H1 (cell line): ENCODE measurements at regions not wholly inside any gene's neighbourhood (a gene's known extent, or its start where the extent isn't known, plus 50 kb on each side); places are given as distances from the start of the nearest gene placed in this dataset.

Experiments used
- CTCF ChIA-PET: fragments of 300-600 bp; sonication (Branson Sonifier 250); formaldehyde crosslinking; loops from one replicate; lab custom pipeline; 2021; ENCODE audit not compliant: partially characterized antibody; lab: Charles Lee
- POLR2A ChIA-PET: fragments of 300-600 bp; sonication (Branson Sonifier 250); formaldehyde crosslinking; loops from one replicate; lab custom pipeline; 2021; ENCODE audit warnings: inconsistent platforms; ENCODE audit not compliant: partially characterized antibody; lab: Charles Lee
- DNase-seq, 2 experiments: peaks; one replicate each; pipeline versions ENCODE4 v3.0.0 to v3.0.0-alpha.2; 2010 to 2022; ENCODE audit warnings: low spot score in 2 of 2, low read depth in 1 of 2, mixed read lengths in 1 of 2
- FAIRE-seq: peaks from 2 replicates; lab custom pipeline; 2011; peaks lifted over from hg19 to GRCh38; lab: Jason Lieb, UNC
- H2AFZ ChIP-seq: 2 replicates; pipeline ENCODE4 v1.8.1; 2012; ENCODE audit warnings: low read length, inconsistent platforms
- H2AK5ac ChIP-seq: 2 replicates; pipeline ENCODE4 v1.6.1; 2013; ENCODE audit warnings: low read depth, low read length
- H2BK120ac ChIP-seq: replicated peaks from 2 replicates; pipeline ENCODE3; 2013; ENCODE audit warnings: low read depth, low read length, inconsistent platforms
- H2BK12ac ChIP-seq: 2 replicates; pipeline ENCODE4 v1.6.1; 2013; ENCODE audit warnings: low read depth, low read length
- H2BK15ac ChIP-seq: 2 replicates; pipeline ENCODE4 v1.6.1; 2013; ENCODE audit warnings: low read length
- H2BK20ac ChIP-seq: 2 replicates; pipeline ENCODE4 v1.6.1; 2013; ENCODE audit warnings: low read length
- H2BK5ac ChIP-seq: 2 replicates; pipeline ENCODE4 v1.6.1; 2013; ENCODE audit warnings: low read depth, low read length
- H3K14ac ChIP-seq: 2 replicates; pipeline ENCODE4 v1.6.1; 2013; ENCODE audit warnings: inconsistent platforms; ENCODE audit not compliant: insufficient read length
- H3K18ac ChIP-seq: 2 replicates; pipeline ENCODE4 v1.6.1; 2013; ENCODE audit warnings: low read length; ENCODE audit errors: extremely low read depth
- H3K23ac ChIP-seq: 2 replicates; pipeline ENCODE4 v1.6.1; 2013; ENCODE audit warnings: inconsistent platforms; ENCODE audit not compliant: insufficient read length
- H3K23me2 ChIP-seq: 2 replicates; pipeline ENCODE4 v1.6.1; 2013; ENCODE audit warnings: low read depth, low read length
- H3K27ac ChIP-seq: 2 replicates; pipeline ENCODE4 v1.6.1; 2011; ENCODE audit warnings: low read depth, low read length, inconsistent platforms
- H3K27me3 ChIP-seq, 4 experiments: replicated peaks in 1 of 4; 1 replicate in 1 of 4; 2 replicates in 3 of 4; pipeline versions ENCODE4 v1.6.1 to v1.8.1; 2011 to 2013; ENCODE audit warnings: low read length in 3 of 4, mild to moderate bottlenecking in 3 of 4, inconsistent platforms in 2 of 4, mixed read lengths in 2 of 4, moderate library complexity in 1 of 4; ENCODE audit not compliant: control insufficient read depth in 3 of 4, insufficient read depth in 3 of 4; ENCODE audit errors: extremely low read depth in 1 of 4
- H3K36me3 ChIP-seq, 4 experiments: 2 replicates each; pipeline versions ENCODE4 v1.6.1 to v1.8.1; 2011 to 2013; ENCODE audit warnings: mild to moderate bottlenecking in 4 of 4, low read length in 3 of 4, moderate library complexity in 2 of 4, control low read depth in 1 of 4, inconsistent platforms in 1 of 4; ENCODE audit not compliant: insufficient read depth in 4 of 4, control insufficient read depth in 2 of 4
- H3K4ac ChIP-seq: replicated peaks from 2 replicates; pipeline ENCODE3; 2013; ENCODE audit warnings: low read length, low read depth, mixed read lengths, inconsistent platforms; ENCODE audit not compliant: insufficient read length
- H3K4me1 ChIP-seq, 4 experiments: replicated peaks in 1 of 4; 1 replicate in 1 of 4; 2 replicates in 3 of 4; pipeline versions ENCODE4 v1.6.1 to v1.8.1; 2011 to 2013; ENCODE audit warnings: low read length in 3 of 4, inconsistent platforms in 2 of 4, mixed read lengths in 1 of 4; ENCODE audit not compliant: insufficient read depth in 4 of 4, control insufficient read depth in 3 of 4
- H3K4me2 ChIP-seq, 2 experiments: 2 replicates each; pipeline versions ENCODE4 v1.6.1 to v1.8.1; 2011 to 2013; ENCODE audit warnings: low read depth in 2 of 2, low read length in 2 of 2, control low read depth in 1 of 2, inconsistent platforms in 1 of 2, mild to moderate bottlenecking in 1 of 2; ENCODE audit not compliant: insufficient read depth in 1 of 2
- H3K4me3 ChIP-seq, 4 experiments: fragments of 200-600, 300-600 bp in 1 of 4; sonication (generic), shearing (Covaris generic), sonication (Bioruptor Twin) in 1 of 4; 2 replicates each; pipeline versions ENCODE4 v1.5.1 to v1.8.1; 2011 to 2016; ENCODE audit warnings: low read length in 4 of 4, low read depth in 3 of 4, control low read depth in 2 of 4, inconsistent platforms in 2 of 4, mild to moderate bottlenecking in 2 of 4, mixed read lengths in 1 of 4, moderate library complexity in 1 of 4; ENCODE audit not compliant: insufficient read depth in 2 of 4; ENCODE audit errors: extremely low read depth in 1 of 4
- H3K56ac ChIP-seq: replicated peaks from 2 replicates; pipeline ENCODE3; 2013; ENCODE audit warnings: low read depth, mild to moderate bottlenecking, mixed read lengths, low read length, inconsistent platforms; ENCODE audit not compliant: insufficient read length
- H3K79me1 ChIP-seq: 2 replicates; pipeline ENCODE4 v1.6.1; 2013; ENCODE audit warnings: low read depth, low read length, control low read depth
- H3K79me2 ChIP-seq, 2 experiments: 2 replicates each; pipeline versions ENCODE4 v1.6.1 to v1.8.1; 2012 to 2013; ENCODE audit warnings: low read length in 2 of 2, mild to moderate bottlenecking in 2 of 2, inconsistent platforms in 1 of 2; ENCODE audit not compliant: insufficient read depth in 2 of 2, control insufficient read depth in 1 of 2
- H3K9ac ChIP-seq, 4 experiments: replicated peaks in 1 of 4; 1 replicate in 1 of 4; 2 replicates in 3 of 4; pipeline versions ENCODE4 v1.6.1 to v1.8.1; 2011 to 2013; ENCODE audit warnings: low read depth in 3 of 4, low read length in 3 of 4, control low read depth in 2 of 4, mild to moderate bottlenecking in 2 of 4, moderate library complexity in 2 of 4, inconsistent platforms in 1 of 4; ENCODE audit errors: extremely low read depth in 1 of 4
- H3K9me3 ChIP-seq, 2 experiments: 2 replicates each; pipeline versions ENCODE4 v1.6.1 to v1.8.1; 2012 to 2013; ENCODE audit warnings: mild to moderate bottlenecking in 2 of 2, moderate library complexity in 2 of 2, control low read depth in 1 of 2, inconsistent platforms in 1 of 2, low read depth in 1 of 2, low read length in 1 of 2, mixed read lengths in 1 of 2; ENCODE audit not compliant: insufficient read depth in 2 of 2
- H4K20me1 ChIP-seq, 2 experiments: replicated peaks in 1 of 2; 2 replicates each; pipeline versions ENCODE3 to v1.8.1; 2011 to 2013; ENCODE audit warnings: inconsistent platforms in 2 of 2, low read length in 2 of 2, mild to moderate bottlenecking in 1 of 2; ENCODE audit not compliant: insufficient read depth in 2 of 2, control insufficient read depth in 1 of 2
- H4K5ac ChIP-seq: 2 replicates; pipeline ENCODE4 v1.6.1; 2013; ENCODE audit warnings: low read length, low read depth, mixed read lengths, inconsistent platforms; ENCODE audit not compliant: insufficient read length
- H4K8ac ChIP-seq: 2 replicates; pipeline ENCODE4 v1.8.0; 2013; ENCODE audit warnings: mild to moderate bottlenecking, moderate library complexity, low read length, inconsistent platforms; ENCODE audit not compliant: insufficient read depth; ENCODE audit errors: extremely low read depth
- H4K91ac ChIP-seq: replicated peaks from 2 replicates; pipeline ENCODE3; 2013; ENCODE audit warnings: low read length, mixed read lengths, inconsistent platforms; ENCODE audit not compliant: insufficient read length
- ATF3 ChIP-seq: IDR thresholded peaks from 2 replicates; pipeline ENCODE4 v1.6.1; 2011; ENCODE audit warnings: low read depth, mild to moderate bottlenecking, low read length; ENCODE audit not compliant: insufficient read depth
- BRCA1 ChIP-seq: IDR thresholded peaks from 2 replicates; pipeline ENCODE4 v1.6.1; 2012; ENCODE audit warnings: low read depth, low read length, improper control_type of control experiment
- CTBP2 ChIP-seq: IDR thresholded peaks from 2 replicates; pipeline ENCODE4 v1.7.0; 2011; ENCODE audit warnings: borderline replicate concordance, mild to moderate bottlenecking, moderate library complexity, mixed read lengths, low read length; ENCODE audit not compliant: insufficient read depth, insufficient read length
- CTCF ChIP-seq, 3 experiments: IDR thresholded peaks; 1 replicate in 2 of 3; 2 replicates in 1 of 3; pipeline versions ENCODE4 v1.5.1 to v1.6.1; 2011; ENCODE audit warnings: low read length in 3 of 3, mild to moderate bottlenecking in 3 of 3, inconsistent platforms in 2 of 3, low read depth in 1 of 3, moderate library complexity in 1 of 3; ENCODE audit not compliant: insufficient read depth in 1 of 3; ENCODE audit errors: control extremely low read depth in 1 of 3
- KDM5A ChIP-seq: fragments of 200-600 bp; IDR thresholded peaks from 2 replicates; pipeline ENCODE4 v1.7.1; 2012; ENCODE audit warnings: mild to moderate bottlenecking, low read length, inconsistent platforms, mixed read lengths
- RAD21 ChIP-seq, 2 experiments: IDR thresholded peaks in 1 of 2; conservative IDR thresholded peaks in 1 of 2; 2 replicates each; pipeline ENCODE4 v1.6.1; 2011; ENCODE audit warnings: low read depth in 2 of 2, low read length in 2 of 2, improper control_type of control experiment in 1 of 2, inconsistent platforms in 1 of 2, mild to moderate bottlenecking in 1 of 2, moderate library complexity in 1 of 2
- RBBP5 ChIP-seq: IDR thresholded peaks from 2 replicates; pipeline ENCODE4 v1.7.1; 2012; ENCODE audit warnings: low read depth, mild to moderate bottlenecking, inconsistent platforms, low read length, moderate library complexity, borderline replicate concordance
- SIN3A ChIP-seq, 2 experiments: IDR thresholded peaks in 1 of 2; conservative IDR thresholded peaks in 1 of 2; 2 replicates each; pipeline ENCODE4 v1.6.1; 2011 to 2012; ENCODE audit warnings: low read length in 2 of 2, improper control_type of control experiment in 1 of 2, low read depth in 1 of 2, mild to moderate bottlenecking in 1 of 2
- SP1 ChIP-seq: IDR thresholded peaks from 2 replicates; pipeline ENCODE4 v1.6.1; 2011; ENCODE audit warnings: low read depth, low read length
- SRF ChIP-seq: IDR thresholded peaks from 2 replicates; pipeline ENCODE4 v1.6.1; 2011; ENCODE audit warnings: mild to moderate bottlenecking, low read depth, low read length, moderate library complexity
- TAF1 ChIP-seq: IDR thresholded peaks from 2 replicates; pipeline ENCODE4 v1.6.1; 2011; ENCODE audit warnings: mild to moderate bottlenecking, low read depth, low read length
- WGBS, 2 experiments: shearing (Covaris generic) in 1 of 2; methylation state at CpG; one replicate each; pipeline versions ENCODE4 v1.1.6 to v1.1.7; 2013 to 2015; ENCODE audit warnings: low lambda C conversion rate in 2 of 2, mixed read lengths in 2 of 2, inconsistent platforms in 1 of 2, low coverage in 1 of 2, missing lambda C conversion rate in 1 of 2; ENCODE audit not compliant: insufficient replicate concordance in 2 of 2, insufficient coverage in 1 of 2, insufficient read length in 1 of 2; ENCODE audit errors: extremely low coverage in 1 of 2, missing lambda C conversion rate in 1 of 2; 5-methylcytosine and 5-hydroxymethylcytosine counted together

GRCh38 chr10:89942217-89942616, 240.8 kb downstream of the KIF20B start:
- Histone ChIP-seq H3K36me3 (no peaks in the 10 kb centered on the region), H4K8ac (no peak overlapping the region), H2AK5ac (no peak overlapping the region), H3K79me1 (no peaks in the 10 kb centered on the region), H3K56ac (no peak overlapping the region), H3K14ac (no peak overlapping the region), H2BK15ac (no peak overlapping the region), H3K27me3 (no peaks in the 10 kb centered on the region; a peak in 1 of 7 replicates), H3K27ac (no peak overlapping the region), H4K91ac (no peak overlapping the region), H3K18ac (no peak overlapping the region), H3K4me2 (no peak overlapping the region), H3K4me3 (no peak overlapping the region), H2BK5ac (no peak overlapping the region), H3K23ac (no peak overlapping the region), H3K23me2 (no peaks in the 10 kb centered on the region), H3K9me3 (peaks cover 4 to 8% of the 10 kb centered on the region in 2 experiments; a peak in 3 of 4 replicates), H2BK12ac (no peak overlapping the region), H2BK20ac (no peak overlapping the region), H2AFZ (no peak overlapping the region), H4K5ac (no peak overlapping the region), H3K4me1 (no peaks in the 10 kb centered on the region), H3K9ac (no peak overlapping the region), H4K20me1 (no peaks in the 10 kb centered on the region), H2BK120ac (no peak overlapping the region), H3K79me2 (no peaks in the 10 kb centered on the region), H3K4ac (no peak overlapping the region)
- no peak for DNase-seq
- ChIA-PET CTCF (interaction anchor here (1.1 kb wide), 1 partner anchor 9 kb away, joined by 4 read pairs; no protein-coding TSS in a partner anchor), POLR2A (no interaction called here)
- 50% methylated on average over 1 of the region's 1 CpG; no CpG with 5 or more reads in 1 of the 2 experiments for WGBS, 2 experiments
- FAIRE-seq, result no peak
- TF ChIP-seq SIN3A (conservative IDR thresholded peaks at IDR 0.05 in 1 of 2, IDR thresholded peaks at IDR 0.05 in 1 of 2; ENCODE audit: low read depth in 1 of 2, low read length in 2 of 2) (no peak), TAF1 (no peak), KDM5A (no peak), BRCA1 (no peak), RAD21 (IDR thresholded peaks at IDR 0.05 in 1 of 2, conservative IDR thresholded peaks at IDR 0.05 in 1 of 2; ENCODE audit: low read depth in 2 of 2, low read length in 2 of 2) (no peak), RBBP5 (no peak), CTBP2 (no peak), SRF (no peak), SP1 (no peak), ATF3 (no peak), CTCF (IDR thresholded peaks at IDR 0.05; ENCODE audit: control extremely low read depth in 1 of 3, insufficient read depth in 1 of 3, low read depth in 1 of 3, low read length in 3 of 3) (no peak)
